ENCODE measurements at regions not wholly inside any gene's neighbourhood (a gene's known extent, or its start where the extent isn't known, plus 50 kb on each side); places are given as distances from the start of the nearest gene placed in this dataset.

DNA sequence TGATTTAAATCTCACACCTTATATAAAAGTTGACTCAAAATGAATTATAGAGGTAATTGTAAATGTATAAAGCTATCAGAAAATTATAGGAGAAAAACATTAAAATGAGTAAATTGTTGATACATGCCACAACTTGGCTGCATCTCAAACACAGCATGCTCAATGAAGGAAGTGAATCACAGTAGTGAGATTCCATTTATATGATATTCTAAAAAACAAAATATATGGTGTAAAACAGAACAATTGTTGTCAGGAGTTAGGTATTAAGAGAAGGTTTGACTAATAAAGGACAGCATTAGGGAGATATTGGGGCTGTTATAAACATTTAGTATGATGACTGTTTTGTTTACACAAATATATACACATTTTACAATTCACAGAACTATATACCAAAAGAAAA, 356.6 kb upstream of the CELF4 start:
- TF ChIP-seq, protein P1, sequence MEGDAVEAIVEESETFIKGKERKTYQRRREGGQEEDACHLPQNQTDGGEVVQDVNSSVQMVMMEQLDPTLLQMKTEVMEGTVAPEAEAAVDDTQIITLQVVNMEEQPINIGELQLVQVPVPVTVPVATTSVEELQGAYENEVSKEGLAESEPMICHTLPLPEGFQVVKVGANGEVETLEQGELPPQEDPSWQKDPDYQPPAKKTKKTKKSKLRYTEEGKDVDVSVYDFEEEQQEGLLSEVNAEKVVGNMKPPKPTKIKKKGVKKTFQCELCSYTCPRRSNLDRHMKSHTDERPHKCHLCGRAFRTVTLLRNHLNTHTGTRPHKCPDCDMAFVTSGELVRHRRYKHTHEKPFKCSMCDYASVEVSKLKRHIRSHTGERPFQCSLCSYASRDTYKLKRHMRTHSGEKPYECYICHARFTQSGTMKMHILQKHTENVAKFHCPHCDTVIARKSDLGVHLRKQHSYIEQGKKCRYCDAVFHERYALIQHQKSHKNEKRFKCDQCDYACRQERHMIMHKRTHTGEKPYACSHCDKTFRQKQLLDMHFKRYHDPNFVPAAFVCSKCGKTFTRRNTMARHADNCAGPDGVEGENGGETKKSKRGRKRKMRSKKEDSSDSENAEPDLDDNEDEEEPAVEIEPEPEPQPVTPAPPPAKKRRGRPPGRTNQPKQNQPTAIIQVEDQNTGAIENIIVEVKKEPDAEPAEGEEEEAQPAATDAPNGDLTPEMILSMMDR (IDR thresholded peaks at IDR 0.05; ENCODE audit: insufficient read depth, low read length, poor library complexity, severe bottlenecking), result no peak

DNA sequence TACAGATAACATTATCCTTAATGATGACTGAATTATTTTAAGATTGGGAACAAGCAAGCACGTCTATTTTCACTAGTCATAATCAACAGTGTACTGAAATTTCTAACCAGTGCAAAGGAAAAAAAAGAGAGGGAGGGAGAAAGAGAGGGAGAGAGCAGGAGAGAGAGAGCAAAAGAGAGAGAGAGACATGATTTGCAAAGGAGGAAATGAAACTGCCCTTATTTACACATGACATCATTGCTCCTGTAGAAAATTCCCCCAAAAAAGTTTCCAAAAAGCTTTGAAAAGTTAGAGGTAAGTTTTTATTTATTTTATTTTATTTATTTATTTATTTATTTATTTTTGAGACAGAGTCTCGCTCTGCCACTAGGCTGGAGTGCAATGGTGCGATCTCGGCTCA, 355.3 kb upstream of the CELF4 start:
- Histone ChIP-seq H3K36me3 (ENCODE audit: control insufficient read depth, insufficient read depth, low read length) (no peaks in the 10 kb centered on the region), H3K4me3 (replicated peaks; ENCODE audit: low read depth, low read length) (no peak overlapping the region), H3K27me3 (replicated peaks; ENCODE audit: control insufficient read depth, insufficient read depth, low read length) (no peaks in the 10 kb centered on the region)
- TF ChIP-seq, protein P1 (IDR thresholded peaks at IDR 0.05; ENCODE audit: insufficient read depth, low read length, poor library complexity, severe bottlenecking), result no peak
- no peak for DNase-seq (ENCODE audit: extremely low read depth, insufficient read length)

More for the DNA sequence above, 356.6 kb upstream of the CELF4 start:
- Histone ChIP-seq H3K36me3 (ENCODE audit: control insufficient read depth, insufficient read depth, low read length) (no peaks in the 10 kb centered on the region), H3K4me3 (replicated peaks; ENCODE audit: low read depth, low read length) (no peak overlapping the region), H3K27me3 (replicated peaks; ENCODE audit: control insufficient read depth, insufficient read depth, low read length) (no peaks in the 10 kb centered on the region)
- DNase-seq (ENCODE audit: extremely low read depth, insufficient read length), result no peak

DNA sequence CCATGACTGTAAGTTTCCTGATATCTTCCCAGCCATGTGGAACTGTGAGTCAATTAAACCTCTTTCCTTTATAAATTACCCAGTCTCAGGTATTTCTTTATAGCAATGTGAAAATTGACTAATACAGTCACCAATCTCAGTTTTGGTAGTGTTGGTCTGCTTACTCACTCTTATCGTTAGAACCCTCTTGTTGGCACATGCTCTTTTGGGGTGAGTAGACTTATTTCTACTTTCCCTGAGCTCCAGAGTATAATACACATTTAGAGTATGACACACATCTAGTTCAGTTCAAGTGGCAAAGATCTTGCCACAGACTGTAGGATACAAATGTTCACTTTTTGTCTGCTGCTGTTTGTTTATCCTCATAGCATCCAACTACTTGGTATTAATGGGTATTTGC, 347.5 kb upstream of the CELF4 start:
- Histone ChIP-seq H3K4me3 (replicated peaks; ENCODE audit: low read depth, low read length) (no peak overlapping the region), H3K27me3 (replicated peaks; ENCODE audit: control insufficient read depth, insufficient read depth, low read length) (no peaks in the 10 kb centered on the region), H3K36me3 (ENCODE audit: control insufficient read depth, insufficient read depth, low read length) (no peaks in the 10 kb centered on the region)
- TF ChIP-seq, protein P1 (IDR thresholded peaks at IDR 0.05; ENCODE audit: insufficient read depth, low read length, poor library complexity, severe bottlenecking), result no peak
- DNase-seq (ENCODE audit: extremely low read depth, insufficient read length), result no peak

DNA sequence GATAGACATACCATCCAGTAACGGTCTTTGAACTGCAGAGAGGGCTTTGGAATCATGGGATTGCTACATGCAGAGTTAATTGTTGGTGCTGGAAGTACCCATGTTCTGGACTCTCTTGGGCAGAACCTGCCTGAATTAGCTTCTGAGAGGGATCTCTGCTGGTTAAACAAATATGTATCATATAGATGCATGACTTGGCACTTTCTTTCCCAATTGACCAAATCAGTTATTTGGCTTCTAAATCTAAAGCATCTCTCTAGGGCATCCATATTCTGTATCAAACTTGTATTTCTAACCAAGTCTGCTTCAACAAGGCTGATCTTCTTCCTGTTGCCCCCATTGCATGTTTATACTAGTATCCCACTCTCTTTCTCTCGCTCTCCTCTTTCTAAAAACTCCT, 336.7 kb upstream of the CELF4 start:
- H3K36me3 ChIP-seq (ENCODE audit: control insufficient read depth, insufficient read depth, low read length), result no peaks in the 10 kb centered on the region
- H3K27me3 ChIP-seq (replicated peaks; ENCODE audit: control insufficient read depth, insufficient read depth, low read length), result no peaks in the 10 kb centered on the region
- TF ChIP-seq, protein P1 (IDR thresholded peaks at IDR 0.05; ENCODE audit: insufficient read depth, low read length, poor library complexity, severe bottlenecking), result no peak
- DNase-seq (ENCODE audit: extremely low read depth, insufficient read length), result no peak
- H3K4me3 ChIP-seq (replicated peaks; ENCODE audit: low read depth, low read length), result no peak overlapping the region

DNA sequence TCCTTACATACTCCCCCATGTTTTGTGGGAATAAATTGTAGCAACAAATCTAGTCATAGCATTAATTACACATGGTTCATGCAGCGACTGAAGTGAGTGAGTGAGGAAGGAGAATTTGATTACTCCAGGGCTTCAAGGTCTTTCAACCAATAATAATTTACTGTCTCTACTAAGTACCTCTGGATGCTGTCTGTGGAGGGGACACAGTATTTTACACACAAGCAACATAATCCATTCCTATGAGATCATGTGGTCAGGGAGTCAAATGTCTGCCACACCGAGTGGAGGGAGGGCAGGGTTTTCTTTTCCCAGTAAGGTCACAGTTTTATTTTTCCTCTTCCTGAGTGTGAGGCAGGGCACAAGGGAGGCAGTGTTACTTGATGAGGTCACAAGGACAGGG, 334.7 kb upstream of the CELF4 start:
- H3K27me3 ChIP-seq (replicated peaks; ENCODE audit: control insufficient read depth, insufficient read depth, low read length), result no peaks in the 10 kb centered on the region
- H3K36me3 ChIP-seq (ENCODE audit: control insufficient read depth, insufficient read depth, low read length), result no peaks in the 10 kb centered on the region
- TF ChIP-seq, protein P1 (IDR thresholded peaks at IDR 0.05; ENCODE audit: insufficient read depth, low read length, poor library complexity, severe bottlenecking), result no peak
- DNase-seq (ENCODE audit: extremely low read depth, insufficient read length), result no peak
- H3K4me3 ChIP-seq (replicated peaks; ENCODE audit: low read depth, low read length), result no peak overlapping the region

DNA sequence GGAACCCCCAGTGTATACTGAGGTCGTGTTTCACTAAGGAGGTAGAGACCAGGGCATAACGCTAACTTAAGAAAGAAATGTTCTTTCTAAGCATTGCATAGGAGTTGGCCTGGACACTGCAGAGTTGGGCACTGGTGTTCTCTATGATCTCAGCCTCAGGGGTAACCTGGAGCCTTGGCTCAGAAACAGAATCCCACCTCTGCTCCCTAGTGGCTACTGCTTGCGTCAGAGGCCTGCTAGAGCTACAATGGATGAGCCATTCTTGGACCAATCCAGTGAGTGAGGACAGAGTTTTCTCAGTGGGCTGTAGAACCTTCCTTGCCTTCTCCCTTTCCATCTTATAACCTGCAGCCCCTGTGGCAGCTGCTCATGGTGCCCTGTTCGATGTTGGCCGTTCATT, 324.4 kb upstream of the CELF4 start:
- H3K36me3 ChIP-seq (ENCODE audit: control insufficient read depth, insufficient read depth, low read length), result no peaks in the 10 kb centered on the region
- H3K27me3 ChIP-seq (replicated peaks; ENCODE audit: control insufficient read depth, insufficient read depth, low read length), result no peaks in the 10 kb centered on the region
- DNase-seq (ENCODE audit: extremely low read depth, insufficient read length), result no peak
- no peak overlapping the region for H3K4me3 ChIP-seq (replicated peaks; ENCODE audit: low read depth, low read length)
- TF ChIP-seq, protein P1 (IDR thresholded peaks at IDR 0.05; ENCODE audit: insufficient read depth, low read length, poor library complexity, severe bottlenecking), result no peak

Measured in GM06990 (cell line).